ENCODE measurements at regions not wholly inside any gene's neighbourhood (a gene's known extent, or its start where the extent isn't known, plus 50 kb on each side); places are given as distances from the start of the nearest gene placed in this dataset.

DNA sequence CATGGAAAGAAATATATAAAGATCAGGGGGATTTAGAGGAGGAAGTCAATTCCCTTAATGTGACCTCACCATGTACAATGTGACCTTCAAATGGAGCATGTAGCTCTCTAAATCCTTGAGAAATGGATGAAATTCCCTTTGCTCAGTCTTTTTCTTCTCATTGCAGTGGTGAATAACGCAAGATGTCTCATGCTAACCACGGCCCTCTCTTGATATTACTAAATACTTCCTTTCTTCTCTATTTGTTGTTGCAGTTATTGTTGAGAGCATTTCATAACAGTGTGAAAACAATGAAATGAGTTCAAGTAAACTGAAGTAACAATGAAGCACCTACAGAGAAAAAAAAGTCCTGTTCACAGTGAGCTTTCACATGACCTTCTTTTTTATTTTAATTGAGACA, 55.6 kb downstream of the ZNF281 start:
- Mint-ChIP-seq H3K27me3 (no peaks in the 10 kb centered on the region), H3K27ac (no peak overlapping the region), H3K36me3 (no peaks in the 10 kb centered on the region), H3K4me3 (no peak overlapping the region), H3K4me1 (peaks cover 17% of the 10 kb centered on the region), H3K9me3 (no peaks in the 10 kb centered on the region)
- ATAC-seq (ENCODE audit: low read depth) (no peak), DNase-seq (ENCODE audit: low spot score in 2 of 2) (no peak)

DNA sequence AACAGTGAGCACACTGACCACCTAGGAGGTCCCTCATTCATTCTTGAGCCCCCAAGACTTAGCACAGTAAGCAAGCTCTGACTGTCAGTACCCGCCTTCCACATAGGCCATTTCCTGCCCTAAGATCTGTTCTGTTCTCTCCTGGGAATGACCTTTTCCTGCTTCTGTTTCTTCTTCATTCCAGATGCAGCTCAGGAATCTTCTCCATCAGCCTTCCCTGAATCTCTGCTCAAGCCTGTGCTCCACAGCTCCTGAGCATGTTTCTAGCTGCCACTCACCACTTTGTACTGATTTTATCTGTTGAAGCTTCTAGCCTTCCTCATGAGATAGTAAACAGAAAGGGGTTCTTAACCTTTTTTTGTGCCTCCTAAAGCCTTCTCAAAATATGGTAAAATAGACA, 56.6 kb downstream of the ZNF281 start:
- H3K4me3 Mint-ChIP-seq = peak overlapping the region; percentile 61
- H3K27ac Mint-ChIP-seq = no peak overlapping the region
- H3K4me1 Mint-ChIP-seq = peaks cover 17% of the 10 kb centered on the region
- H3K9me3 Mint-ChIP-seq = no peaks in the 10 kb centered on the region
- no peaks in the 10 kb centered on the region for H3K36me3 Mint-ChIP-seq
- H3K27me3 Mint-ChIP-seq = no peaks in the 10 kb centered on the region
- DNase-seq (ENCODE audit: low spot score in 2 of 2) = no peak
- ATAC-seq (ENCODE audit: low read depth) = no peak

DNA sequence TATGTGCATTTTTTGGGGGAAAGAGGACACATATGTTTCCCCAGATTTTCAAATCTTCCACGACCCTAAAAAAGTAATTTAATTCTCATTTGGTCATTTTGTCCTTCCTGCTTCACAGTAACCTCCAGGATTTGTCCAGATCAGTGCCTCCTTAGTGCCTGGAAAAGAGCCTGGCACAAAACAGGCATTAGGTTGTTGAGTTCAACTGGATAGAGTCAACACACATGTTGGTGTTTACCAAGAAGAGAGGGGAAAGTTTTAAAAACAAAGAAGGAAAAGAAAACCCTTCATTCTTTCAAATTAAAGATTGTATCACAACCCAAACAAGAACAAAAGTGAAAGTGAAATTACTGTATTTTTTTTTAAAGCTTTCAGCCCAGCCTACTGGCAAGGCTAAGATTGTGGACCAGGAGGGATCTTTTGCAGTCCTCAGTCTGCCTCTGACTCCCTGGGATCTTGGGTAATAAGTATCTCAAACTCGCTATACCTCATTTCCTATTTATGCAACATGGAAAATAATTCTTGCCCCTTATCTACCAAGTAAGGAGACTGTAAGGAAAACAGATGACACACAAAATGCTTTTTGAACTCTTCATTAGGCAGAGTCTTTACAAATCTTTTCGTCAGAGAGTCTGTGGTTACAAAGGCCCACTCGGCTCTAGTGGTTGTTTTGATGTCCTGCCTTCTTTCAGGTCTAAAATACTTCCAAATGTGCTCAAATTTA, 57.8 kb downstream of the ZNF281 start:
- H3K27ac Mint-ChIP-seq = peak overlapping the region; percentile 46
- peaks cover 17% of the 10 kb centered on the region for H3K4me1 Mint-ChIP-seq
- H3K4me3 Mint-ChIP-seq = peak overlapping the region; percentile 48
- H3K27me3 Mint-ChIP-seq = no peaks in the 10 kb centered on the region
- no peaks in the 10 kb centered on the region for H3K36me3 Mint-ChIP-seq
- no peaks in the 10 kb centered on the region for H3K9me3 Mint-ChIP-seq
- peak; percentile 70 for ATAC-seq (ENCODE audit: low read depth)
- no peak for DNase-seq (ENCODE audit: low spot score in 2 of 2)

DNA sequence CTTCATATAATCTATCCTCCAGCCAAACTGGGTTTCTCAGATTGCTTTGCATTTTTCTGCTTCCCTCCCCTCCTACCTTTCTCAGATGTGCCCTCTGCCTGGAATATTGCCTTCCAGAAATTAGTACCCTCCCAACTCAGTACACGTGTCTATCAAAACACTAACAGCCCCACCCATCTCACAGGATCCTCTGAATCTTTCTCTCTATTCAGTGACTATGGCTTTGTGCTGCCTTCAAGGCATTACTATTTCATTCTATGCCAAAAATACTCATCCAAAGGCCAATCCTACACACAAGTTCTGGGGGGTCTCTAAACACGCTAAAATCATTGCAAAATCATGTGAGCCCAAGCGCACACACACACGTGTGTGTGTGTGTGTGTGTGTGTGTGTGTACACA, 58.4 kb downstream of the ZNF281 start:
- DNase-seq (ENCODE audit: low spot score in 2 of 2) = no peak
- Mint-ChIP-seq H3K9me3 (no peaks in the 10 kb centered on the region), H3K36me3 (no peaks in the 10 kb centered on the region), H3K4me1 (peaks cover 17% of the 10 kb centered on the region), H3K27ac (peak overlapping the region; percentile 46), H3K27me3 (no peaks in the 10 kb centered on the region), H3K4me3 (no peak overlapping the region)
- ATAC-seq (ENCODE audit: low read depth) = no peak

DNA sequence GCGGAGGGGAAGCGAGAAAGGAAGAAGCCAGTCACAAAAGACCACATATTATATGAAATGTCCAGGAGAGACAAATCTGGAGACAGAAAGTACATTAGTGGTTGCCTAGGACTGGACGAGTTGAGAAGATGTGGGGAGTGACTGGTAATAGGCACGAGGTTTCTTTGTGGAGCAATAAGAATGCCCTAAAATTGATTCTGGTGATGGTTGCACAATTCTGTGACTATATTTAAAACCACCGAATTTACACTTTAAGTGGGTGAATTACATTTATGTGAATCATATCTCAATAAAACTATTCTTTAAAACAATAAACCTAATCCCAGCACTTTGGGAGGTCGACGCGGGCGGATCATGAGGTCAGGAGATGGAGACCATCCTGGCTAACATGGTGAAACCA, 63.1 kb downstream of the ZNF281 start:
- peaks cover 1% of the 10 kb centered on the region for H3K36me3 Mint-ChIP-seq
- no peak for ATAC-seq (ENCODE audit: low read depth)

DNA sequence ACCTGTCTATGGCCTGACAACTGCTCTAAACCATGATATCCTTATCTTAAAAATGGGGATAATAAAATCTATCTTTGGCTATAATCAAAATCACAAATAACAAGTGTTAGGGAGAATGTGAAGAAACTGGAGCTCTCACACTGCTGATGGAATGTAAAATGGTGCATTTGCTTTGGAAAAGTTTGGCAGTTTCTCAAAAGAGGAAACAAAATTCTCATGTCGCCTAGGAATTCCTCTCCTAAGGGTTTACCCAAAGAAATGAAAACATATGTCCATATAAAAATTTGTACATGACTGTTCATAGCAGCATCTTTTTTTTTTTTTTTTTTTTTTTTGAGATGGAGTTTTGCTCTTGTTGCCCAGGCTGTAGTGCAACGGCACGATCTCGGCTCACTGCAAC, 64.3 kb downstream of the ZNF281 start:
- Mint-ChIP-seq H3K4me1 (peaks cover 13% of the 10 kb centered on the region), H3K4me3 (no peak overlapping the region), H3K27me3 (no peaks in the 10 kb centered on the region), H3K27ac (no peak overlapping the region), H3K36me3 (peaks cover 1% of the 10 kb centered on the region), H3K9me3 (no peaks in the 10 kb centered on the region)
- ATAC-seq (ENCODE audit: low read depth) (no peak), DNase-seq (ENCODE audit: low spot score in 2 of 2) (no peak)

More for the DNA sequence above, 63.1 kb downstream of the ZNF281 start:
- H3K4me3 Mint-ChIP-seq = no peak overlapping the region
- H3K4me1 Mint-ChIP-seq = peaks cover 13% of the 10 kb centered on the region
- DNase-seq (ENCODE audit: low spot score in 2 of 2) = no peak
- no peak overlapping the region for H3K27ac Mint-ChIP-seq
- H3K27me3 Mint-ChIP-seq = no peaks in the 10 kb centered on the region
- no peaks in the 10 kb centered on the region for H3K9me3 Mint-ChIP-seq

DNA sequence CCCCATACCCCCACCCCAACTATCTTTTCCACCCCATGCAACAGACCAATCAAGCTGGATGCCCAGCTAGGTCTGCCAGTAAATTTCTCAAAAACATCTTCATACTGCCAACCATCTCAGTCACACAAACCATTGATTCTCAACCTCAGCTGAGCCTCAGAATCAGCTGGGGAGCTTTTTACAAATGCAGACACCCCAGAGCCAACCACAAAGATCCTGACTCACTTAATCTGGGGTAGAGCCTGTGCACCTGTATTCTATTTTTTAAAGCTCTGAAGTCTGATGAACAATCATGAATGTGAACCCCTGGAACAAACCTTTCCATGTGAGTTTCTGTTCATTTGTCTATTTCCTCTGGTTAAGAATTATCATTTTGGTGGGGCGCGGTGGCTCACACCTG, 66.0 kb downstream of the ZNF281 start:
- H3K27ac Mint-ChIP-seq = peak overlapping the region; percentile 2
- peaks cover 13% of the 10 kb centered on the region for H3K4me1 Mint-ChIP-seq
- ATAC-seq (ENCODE audit: low read depth) = no peak

DNA sequence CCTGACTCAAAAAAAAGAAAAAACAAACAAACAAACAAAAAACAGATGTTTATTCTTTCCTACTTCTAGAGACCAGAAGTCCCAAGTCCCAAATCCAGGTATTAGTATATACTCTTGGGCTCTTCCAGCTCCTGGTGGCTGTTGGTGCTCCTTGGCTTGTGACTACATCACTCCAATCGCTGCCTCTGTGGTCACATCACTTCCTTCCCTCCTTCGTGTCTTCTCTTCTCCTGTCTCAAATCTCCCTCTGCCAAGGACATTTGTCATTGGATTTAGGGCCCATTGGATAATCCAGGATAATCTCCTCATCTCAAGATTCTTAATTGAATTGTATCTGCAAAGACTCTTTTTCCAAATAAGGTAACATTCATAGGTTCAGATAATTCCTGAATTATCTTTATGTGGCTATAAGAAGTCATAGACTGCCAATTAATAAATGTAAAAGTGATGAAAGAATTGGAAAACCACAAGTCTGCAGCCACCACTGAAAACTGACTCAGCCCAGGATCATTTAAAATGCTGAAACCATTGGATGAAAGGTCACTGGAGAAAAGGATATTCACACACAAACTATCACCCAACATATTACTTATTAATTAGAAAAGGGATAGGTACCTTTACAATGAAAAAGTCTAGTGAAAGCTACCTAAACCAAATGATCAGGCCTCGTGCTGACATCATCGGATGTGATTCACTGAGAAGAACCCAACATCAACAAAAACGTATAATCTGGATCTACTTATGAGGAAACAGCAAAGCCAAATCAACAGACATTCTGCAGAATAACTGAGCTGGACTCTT, 67.1 kb downstream of the ZNF281 start:
- Mint-ChIP-seq H3K27ac (peak overlapping the region; percentile 6), H3K9me3 (no peaks in the 10 kb centered on the region), H3K36me3 (peaks cover 1% of the 10 kb centered on the region), H3K27me3 (no peaks in the 10 kb centered on the region), H3K4me1 (peaks cover 21% of the 10 kb centered on the region), H3K4me3 (no peak overlapping the region)
- DNase-seq (ENCODE audit: low spot score in 2 of 2) (no peak), ATAC-seq (ENCODE audit: low read depth) (no peak)

More for the DNA sequence above, 66.0 kb downstream of the ZNF281 start:
- H3K36me3 Mint-ChIP-seq = peaks cover 1% of the 10 kb centered on the region
- H3K9me3 Mint-ChIP-seq = no peaks in the 10 kb centered on the region
- no peak for DNase-seq (ENCODE audit: low spot score in 2 of 2)
- H3K27me3 Mint-ChIP-seq = no peaks in the 10 kb centered on the region
- H3K4me3 Mint-ChIP-seq = no peak overlapping the region

DNA sequence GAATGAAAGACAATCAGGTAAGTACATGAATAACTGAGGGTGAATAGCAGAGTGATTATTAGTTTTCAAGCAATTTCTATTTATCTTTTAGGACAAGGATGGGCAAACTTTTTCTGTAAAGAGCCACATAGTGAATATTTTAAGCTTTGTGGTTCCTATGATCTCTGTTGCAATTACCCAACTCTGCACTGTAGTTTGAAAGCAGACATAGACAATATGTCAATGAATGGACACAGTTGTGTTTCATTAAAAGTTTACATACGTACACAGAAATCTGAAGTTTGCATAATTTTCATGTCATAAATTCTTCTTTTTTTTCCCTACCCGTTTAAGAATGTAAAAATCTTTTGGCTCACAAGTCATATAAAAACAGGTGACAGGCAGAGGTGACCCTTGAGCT, 71.4 kb downstream of the ZNF281 start:
- DNase-seq (ENCODE audit: low spot score in 2 of 2) (no peak), ATAC-seq (ENCODE audit: low read depth) (no peak)
- Mint-ChIP-seq H3K4me1 (peaks cover 28% of the 10 kb centered on the region), H3K9me3 (no peaks in the 10 kb centered on the region), H3K36me3 (peaks cover 1% of the 10 kb centered on the region), H3K27ac (peak overlapping the region; percentile 91), H3K27me3 (no peaks in the 10 kb centered on the region), H3K4me3 (no peak overlapping the region)

DNA sequence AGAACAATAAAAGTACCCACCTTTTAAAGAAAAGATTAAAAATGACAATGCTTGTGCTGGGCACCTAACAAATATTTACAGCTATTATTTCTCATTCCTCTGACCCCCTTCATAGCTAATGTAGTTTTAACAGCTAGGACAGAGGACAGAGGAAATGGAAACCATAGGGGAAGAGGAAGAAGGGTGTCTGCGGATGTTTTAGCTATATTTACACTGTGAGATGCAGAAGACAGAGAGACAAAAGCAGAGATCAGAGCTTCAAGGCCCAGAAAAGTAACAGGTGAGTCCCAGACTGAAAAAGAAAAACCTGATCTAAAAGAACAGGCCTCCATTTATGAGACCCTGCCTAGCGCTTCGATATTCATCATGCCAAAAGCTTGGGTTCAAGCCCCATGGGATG, 72.0 kb downstream of the ZNF281 start:
- DNase-seq (ENCODE audit: low spot score in 2 of 2) (no peak), ATAC-seq (ENCODE audit: low read depth) (peak; percentile 71)
- H3K27ac Mint-ChIP-seq = peak overlapping the region; percentile 91
- H3K27me3 Mint-ChIP-seq = no peaks in the 10 kb centered on the region
- peak overlapping the region; percentile 59 for H3K4me3 Mint-ChIP-seq
- peaks cover 28% of the 10 kb centered on the region for H3K4me1 Mint-ChIP-seq
- H3K9me3 Mint-ChIP-seq = no peaks in the 10 kb centered on the region
- H3K36me3 Mint-ChIP-seq = peaks cover 1% of the 10 kb centered on the region

DNA sequence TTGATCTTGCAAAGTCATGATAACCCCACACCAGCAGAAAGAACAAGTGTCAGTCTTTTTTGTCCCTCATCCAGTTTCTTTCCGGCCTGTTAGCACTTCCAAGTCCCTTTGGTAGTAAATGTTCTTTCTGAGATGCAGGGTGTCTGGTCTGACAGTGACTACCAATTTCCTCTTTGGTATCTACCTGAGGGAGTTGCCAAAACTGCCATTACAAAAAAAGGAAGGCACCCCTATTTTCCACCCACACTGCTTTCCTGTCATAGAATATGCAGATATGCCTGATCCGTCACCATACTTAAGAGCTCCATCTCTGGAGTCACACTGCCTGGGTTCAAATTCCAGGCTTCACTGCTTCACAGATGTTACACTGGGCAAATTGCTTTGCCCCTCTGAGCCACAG, 72.4 kb downstream of the ZNF281 start:
- H3K4me1 Mint-ChIP-seq = peaks cover 25% of the 10 kb centered on the region
- no peaks in the 10 kb centered on the region for H3K9me3 Mint-ChIP-seq
- DNase-seq (ENCODE audit: low spot score in 2 of 2) (no peak), ATAC-seq (ENCODE audit: low read depth) (peak; percentile 81)
- peak overlapping the region; percentile 59 for H3K4me3 Mint-ChIP-seq
- H3K36me3 Mint-ChIP-seq = no peaks in the 10 kb centered on the region
- peak overlapping the region; percentile 91 for H3K27ac Mint-ChIP-seq
- no peaks in the 10 kb centered on the region for H3K27me3 Mint-ChIP-seq

DNA sequence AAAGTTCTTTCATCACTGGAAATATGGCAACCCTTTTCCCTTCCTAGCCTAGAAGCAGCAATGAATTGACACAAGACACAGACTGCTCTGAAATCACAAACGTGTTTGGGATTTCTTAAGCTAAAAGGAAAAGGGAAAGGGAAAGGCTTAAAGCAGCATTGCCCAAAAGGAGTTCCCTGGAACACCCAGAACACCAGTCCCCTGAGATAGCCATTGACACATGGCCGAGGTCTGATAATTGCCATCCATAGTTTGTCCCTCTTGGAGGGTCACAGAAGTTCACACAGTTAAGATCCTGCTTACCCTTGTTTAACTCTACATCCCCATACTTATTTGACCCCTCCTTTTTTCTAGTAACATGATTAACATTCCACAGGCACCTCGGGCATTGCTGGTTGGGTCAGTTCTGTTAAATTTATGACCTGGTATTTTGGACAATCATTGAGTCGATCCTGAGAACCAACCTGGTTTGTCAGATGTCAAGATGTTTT, 72.9 kb downstream of the ZNF281 start:
- DNase-seq (ENCODE audit: low spot score in 2 of 2) (no peak), ATAC-seq (ENCODE audit: low read depth) (no peak)
- H3K27me3 Mint-ChIP-seq = no peaks in the 10 kb centered on the region
- no peaks in the 10 kb centered on the region for H3K36me3 Mint-ChIP-seq
- H3K9me3 Mint-ChIP-seq = no peaks in the 10 kb centered on the region
- H3K4me3 Mint-ChIP-seq = no peak overlapping the region
- H3K4me1 Mint-ChIP-seq = peaks cover 23% of the 10 kb centered on the region
- peak overlapping the region; percentile 91 for H3K27ac Mint-ChIP-seq

DNA sequence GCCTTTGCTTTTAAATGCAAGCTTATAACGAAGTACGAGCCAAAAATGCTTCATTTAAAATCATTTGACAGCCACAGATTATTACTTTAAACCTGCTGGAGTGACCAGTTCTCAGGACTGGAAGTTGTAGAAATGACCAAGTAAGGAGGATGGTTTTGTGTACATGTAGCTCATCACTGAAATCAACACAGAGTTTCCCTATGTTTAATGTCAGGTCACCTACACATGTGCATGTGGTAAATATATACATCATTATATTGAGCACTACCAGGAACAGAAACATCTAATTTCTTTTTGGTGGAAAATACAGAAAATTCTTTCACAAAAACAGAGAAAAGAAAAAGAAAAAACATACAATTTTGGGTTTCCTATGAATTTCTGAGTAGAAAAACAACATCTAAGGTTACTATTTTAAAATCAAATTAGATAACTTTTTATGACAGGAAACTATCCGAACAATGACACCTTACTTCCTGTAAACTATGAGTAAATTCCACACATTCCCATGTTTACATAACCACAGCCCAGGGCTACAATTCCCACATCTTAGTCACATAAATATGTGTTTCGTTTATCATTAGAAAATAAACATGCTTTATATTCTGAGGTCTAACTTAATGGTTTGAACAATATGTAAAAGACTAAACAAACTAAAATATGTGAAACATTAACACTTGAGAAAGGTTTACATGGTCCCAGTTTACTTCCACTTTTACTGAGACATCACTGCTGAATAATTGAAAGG, 73.6 kb downstream of the ZNF281 start:
- peaks cover 20% of the 10 kb centered on the region for H3K4me1 Mint-ChIP-seq
- H3K36me3 Mint-ChIP-seq = no peaks in the 10 kb centered on the region
- no peaks in the 10 kb centered on the region for H3K9me3 Mint-ChIP-seq
- no peaks in the 10 kb centered on the region for H3K27me3 Mint-ChIP-seq
- DNase-seq (ENCODE audit: low spot score in 2 of 2) (no peak), ATAC-seq (ENCODE audit: low read depth) (no peak)
- H3K4me3 Mint-ChIP-seq = no peak overlapping the region
- H3K27ac Mint-ChIP-seq = no peak overlapping the region

DNA sequence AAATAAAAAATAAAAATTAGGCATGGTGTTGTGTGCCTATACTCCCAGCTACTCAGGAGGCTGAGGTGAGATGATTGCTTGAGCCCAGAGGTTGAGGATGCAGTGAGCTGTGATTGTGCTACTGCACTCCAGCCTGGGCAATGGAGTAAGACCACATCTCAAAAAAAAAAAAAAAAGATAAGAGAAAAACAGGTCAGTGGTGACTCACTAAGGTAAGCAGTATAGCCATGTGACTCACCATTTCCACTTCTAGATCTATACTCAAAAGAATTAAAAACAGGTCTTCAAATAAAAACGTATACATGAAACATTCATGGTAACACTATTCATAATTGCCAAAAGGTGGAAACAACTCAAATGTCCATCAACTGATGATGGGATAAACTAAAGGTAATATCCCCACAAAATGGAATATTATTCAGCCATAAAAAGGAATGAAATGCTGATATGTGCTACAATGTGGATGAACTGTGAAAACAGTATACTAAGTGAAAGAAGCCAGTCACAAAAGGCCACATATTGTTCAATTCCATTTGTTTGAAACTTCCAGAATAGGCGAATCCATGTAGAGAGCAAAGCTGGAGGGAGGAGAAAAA, 75.1 kb downstream of the ZNF281 start:
- H3K4me3 Mint-ChIP-seq = no peak overlapping the region
- H3K27me3 Mint-ChIP-seq = no peaks in the 10 kb centered on the region
- no peak overlapping the region for H3K27ac Mint-ChIP-seq
- peaks cover 18% of the 10 kb centered on the region for H3K4me1 Mint-ChIP-seq
- H3K36me3 Mint-ChIP-seq = no peaks in the 10 kb centered on the region
- no peak for DNase-seq (ENCODE audit: low spot score in 2 of 2)
- H3K9me3 Mint-ChIP-seq = no peaks in the 10 kb centered on the region
- no peak for ATAC-seq (ENCODE audit: low read depth)
